GM23338 (cell line): ENCODE measurements at regions not wholly inside any gene's neighbourhood (a gene's known extent, or its start where the extent isn't known, plus 50 kb on each side); places are given as distances from the start of the nearest gene placed in this dataset.

Experiments
- ATAC-seq: fragments of 200-7000 bp; cut with Tn5 transposase; 3 replicates; pipeline ENCODE4 v1.9.1; 2020
- DNase-seq: peaks from one replicate; pipeline ENCODE4 v3.0.0-alpha.2; 2015; ENCODE audit warnings: low spot score
- H2AFZ ChIP-seq: fragments of 200-600 bp; sonication (generic); 2 replicates; pipeline ENCODE4 v1.8.0; 2016; ENCODE audit warnings: antibody characterized with exemption, mild to moderate bottlenecking, moderate library complexity
- H3F3A ChIP-seq: fragments of 200-600 bp; sonication (generic); replicated peaks from 2 replicates; pipeline ENCODE4 v1.8.0; 2017; ENCODE audit warnings: antibody characterized with exemption, mixed run types, low read depth
- H3K27ac ChIP-seq: fragments of 200-600 bp; sonication (generic); 2 replicates; pipeline ENCODE4 v1.6.1; 2016; ENCODE audit warnings: low read depth
- H3K27me3 ChIP-seq: fragments of 200-600 bp; sonication (generic); 2 replicates; pipeline ENCODE4 v1.8.0; 2016; ENCODE audit warnings: mild to moderate bottlenecking, mixed run types, moderate library complexity; ENCODE audit not compliant: insufficient read depth
- H3K36me3 ChIP-seq: fragments of 200-600 bp; sonication (generic); 2 replicates; pipeline ENCODE4 v1.8.0; 2016; ENCODE audit warnings: mild to moderate bottlenecking; ENCODE audit not compliant: insufficient read depth
- H3K4me1 ChIP-seq: fragments of 200-600 bp; sonication (generic); 2 replicates; pipeline ENCODE4 v1.8.0; 2016; ENCODE audit warnings: mild to moderate bottlenecking, moderate library complexity; ENCODE audit not compliant: insufficient read depth
- H3K4me2 ChIP-seq: fragments of 200-600 bp; sonication (generic); 2 replicates; pipeline ENCODE4 v1.7.1; 2017; ENCODE audit warnings: mixed run types
- H3K4me3 ChIP-seq: fragments of 200-600 bp; sonication (generic); 2 replicates; pipeline ENCODE4 v1.6.1; 2016; ENCODE audit warnings: mixed run types
- H3K79me2 ChIP-seq: fragments of 200-600 bp; sonication (generic); replicated peaks from 2 replicates; pipeline ENCODE4 v1.8.0; 2017; ENCODE audit warnings: mild to moderate bottlenecking; ENCODE audit not compliant: insufficient read depth
- H3K9me2 ChIP-seq: fragments of 200-600 bp; sonication (generic); 2 replicates; pipeline ENCODE4 v1.8.0; 2017; ENCODE audit not compliant: insufficient read depth
- H4K20me1 ChIP-seq: fragments of 200-600 bp; sonication (generic); replicated peaks from 2 replicates; pipeline ENCODE4 v1.8.0; 2017; ENCODE audit warnings: mild to moderate bottlenecking; ENCODE audit not compliant: insufficient read depth
- H3K27ac Mint-ChIP-seq: 2 replicates; pipeline ENCODE4 v1.8.0; 2020; ENCODE audit warnings: inconsistent platforms, mild to moderate bottlenecking, moderate library complexity, mixed read lengths
- H3K27me3 Mint-ChIP-seq: 3 replicates; pipeline ENCODE4 v1.8.0; 2022; ENCODE audit warnings: low read depth, mild to moderate bottlenecking, moderate library complexity, mixed read lengths, inconsistent platforms; ENCODE audit not compliant: insufficient read depth, poor library complexity
- H3K36me3 Mint-ChIP-seq: 3 replicates; pipeline ENCODE4 v1.8.0; 2021; ENCODE audit warnings: low read depth, mild to moderate bottlenecking, inconsistent platforms, moderate library complexity, mixed read lengths
- H3K4me1 Mint-ChIP-seq: 3 replicates; pipeline ENCODE4 v1.8.0; 2020; ENCODE audit warnings: mild to moderate bottlenecking, inconsistent platforms, mixed read lengths
- H3K4me3 Mint-ChIP-seq: 3 replicates; pipeline ENCODE4 v1.8.0; 2021; ENCODE audit warnings: moderate library complexity, mild to moderate bottlenecking, inconsistent platforms, mixed read lengths
- H3K9me3 Mint-ChIP-seq: 3 replicates; pipeline ENCODE4 v1.8.0; 2020; ENCODE audit warnings: moderate library complexity, mild to moderate bottlenecking, inconsistent platforms, mixed read lengths
- CREB1 ChIP-seq: fragments of 250-450 bp; sonication (Bioruptor Pico); IDR thresholded peaks from 2 replicates; pipeline ENCODE4 v1.5.0; 2020; ENCODE audit warnings: low read depth, mild to moderate bottlenecking, moderate library complexity
- EZH2 ChIP-seq: fragments of 200-600 bp; sonication (generic); IDR thresholded peaks from one replicate; pipeline ENCODE4 v1.8.0; 2017; ENCODE audit warnings: antibody characterized with exemption, mild to moderate bottlenecking, low read depth; ENCODE audit not compliant: unreplicated experiment
- EZH2phosphoT487 ChIP-seq: fragments of 200-600 bp; sonication (generic); IDR thresholded peaks from one replicate; pipeline ENCODE4 v1.8.1; 2018; ENCODE audit warnings: antibody characterized with exemption; ENCODE audit not compliant: unreplicated experiment
- JUNB ChIP-seq: IDR thresholded peaks from one replicate; pipeline ENCODE4 v1.6.1; 2016; ENCODE audit warnings: antibody characterized with exemption; ENCODE audit not compliant: unreplicated experiment
- NANOG ChIP-seq: IDR thresholded peaks from 2 replicates; pipeline ENCODE4 v1.6.1; 2016; ENCODE audit warnings: antibody characterized with exemption, borderline replicate concordance
- POLR2AphosphoS5 ChIP-seq: IDR thresholded peaks from 2 replicates; pipeline ENCODE4 v1.6.1; 2016; ENCODE audit warnings: antibody characterized with exemption, low read depth
- REST ChIP-seq: IDR thresholded peaks from one replicate; pipeline ENCODE4 v1.6.1; 2018; ENCODE audit warnings: antibody characterized with exemption; ENCODE audit not compliant: unreplicated experiment
- STAT1 ChIP-seq: IDR thresholded peaks from one replicate; pipeline ENCODE4 v1.6.1; 2016; ENCODE audit warnings: antibody characterized with exemption; ENCODE audit not compliant: unreplicated experiment
- ZNF114 ChIP-seq: fragments of 250-450 bp; sonication (Bioruptor Pico); IDR thresholded peaks from 2 replicates; pipeline ENCODE4 v1.5.0; 2020; ENCODE audit warnings: mild to moderate bottlenecking, moderate library complexity
- ZNF331 ChIP-seq: fragments of 250-450 bp; sonication (Bioruptor Pico); IDR thresholded peaks from 2 replicates; pipeline ENCODE4 v1.5.0; 2020; ENCODE audit warnings: low read depth, mild to moderate bottlenecking, moderate library complexity
- ZNF462 ChIP-seq: fragments of 250-450 bp; sonication (Bioruptor Pico); IDR thresholded peaks from 2 replicates; pipeline ENCODE4 v1.5.0; 2020; ENCODE audit warnings: mild to moderate bottlenecking, moderate library complexity
- TF ChIP-seq, protein P1 (sequence below), 2 experiments: fragments of 200-600 bp in 1 of 2; sonication (generic) in 1 of 2; conservative IDR thresholded peaks; 2 replicates each; pipeline versions ENCODE4 v1.5.1 to v1.6.1; 2016 to 2017; ENCODE audit warnings: antibody characterized with exemption in 2 of 2, low read depth in 2 of 2, mild to moderate bottlenecking in 2 of 2, moderate library complexity in 1 of 2
- TF ChIP-seq, protein P2 (sequence below): IDR thresholded peaks from 2 replicates; pipeline ENCODE4 v1.6.1; 2016; ENCODE audit warnings: antibody characterized with exemption

GRCh38 chr10:125595911-125596310, 87.1 kb downstream of the TEX36 start:
- Mint-ChIP-seq H3K36me3 (no peaks in the 10 kb centered on the region; the same call in 2 of the 3 replicates), H3K4me1 (peaks cover 12% of the 10 kb centered on the region; the same call in 2 of the 3 replicates)
- H4K20me1 ChIP-seq: no peaks in the 10 kb centered on the region

More at GRCh38 chr10:125595911-125596310, 87.1 kb downstream of the TEX36 start:
- TF ChIP-seq, protein P1, sequence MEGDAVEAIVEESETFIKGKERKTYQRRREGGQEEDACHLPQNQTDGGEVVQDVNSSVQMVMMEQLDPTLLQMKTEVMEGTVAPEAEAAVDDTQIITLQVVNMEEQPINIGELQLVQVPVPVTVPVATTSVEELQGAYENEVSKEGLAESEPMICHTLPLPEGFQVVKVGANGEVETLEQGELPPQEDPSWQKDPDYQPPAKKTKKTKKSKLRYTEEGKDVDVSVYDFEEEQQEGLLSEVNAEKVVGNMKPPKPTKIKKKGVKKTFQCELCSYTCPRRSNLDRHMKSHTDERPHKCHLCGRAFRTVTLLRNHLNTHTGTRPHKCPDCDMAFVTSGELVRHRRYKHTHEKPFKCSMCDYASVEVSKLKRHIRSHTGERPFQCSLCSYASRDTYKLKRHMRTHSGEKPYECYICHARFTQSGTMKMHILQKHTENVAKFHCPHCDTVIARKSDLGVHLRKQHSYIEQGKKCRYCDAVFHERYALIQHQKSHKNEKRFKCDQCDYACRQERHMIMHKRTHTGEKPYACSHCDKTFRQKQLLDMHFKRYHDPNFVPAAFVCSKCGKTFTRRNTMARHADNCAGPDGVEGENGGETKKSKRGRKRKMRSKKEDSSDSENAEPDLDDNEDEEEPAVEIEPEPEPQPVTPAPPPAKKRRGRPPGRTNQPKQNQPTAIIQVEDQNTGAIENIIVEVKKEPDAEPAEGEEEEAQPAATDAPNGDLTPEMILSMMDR (conservative IDR thresholded peaks at IDR 0.05; ENCODE audit: low read depth in 2 of 2): no peak
- no peak for TF ChIP-seq STAT1
- TF ChIP-seq EZH2phosphoT487: no peak
- no peak for TF ChIP-seq EZH2
- no peak for TF ChIP-seq NANOG
- TF ChIP-seq ZNF114 (CRISPR knock-in tag): no peak
- no peak for TF ChIP-seq CREB1 (CRISPR knock-in tag)
- TF ChIP-seq POLR2AphosphoS5: no peak
- no peak for TF ChIP-seq JUNB
- TF ChIP-seq, protein P2, sequence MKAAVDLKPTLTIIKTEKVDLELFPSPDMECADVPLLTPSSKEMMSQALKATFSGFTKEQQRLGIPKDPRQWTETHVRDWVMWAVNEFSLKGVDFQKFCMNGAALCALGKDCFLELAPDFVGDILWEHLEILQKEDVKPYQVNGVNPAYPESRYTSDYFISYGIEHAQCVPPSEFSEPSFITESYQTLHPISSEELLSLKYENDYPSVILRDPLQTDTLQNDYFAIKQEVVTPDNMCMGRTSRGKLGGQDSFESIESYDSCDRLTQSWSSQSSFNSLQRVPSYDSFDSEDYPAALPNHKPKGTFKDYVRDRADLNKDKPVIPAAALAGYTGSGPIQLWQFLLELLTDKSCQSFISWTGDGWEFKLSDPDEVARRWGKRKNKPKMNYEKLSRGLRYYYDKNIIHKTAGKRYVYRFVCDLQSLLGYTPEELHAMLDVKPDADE: no peak
- TF ChIP-seq ZNF331 (CRISPR knock-in tag): no peak
- no peak for TF ChIP-seq ZNF462 (CRISPR knock-in tag)
- TF ChIP-seq REST: no peak
- DNase-seq (peak; percentile 8), ATAC-seq (no peak)
- Histone ChIP-seq H3K27ac (no peak overlapping the region), H2AFZ (no peak overlapping the region), H3K36me3 (no peaks in the 10 kb centered on the region; the same call in 1 of the 2 replicates), H3K4me1 (peaks cover 10% of the 10 kb centered on the region), H3K9me2 (0 out of 2 replicates have a peak, but pooled peaks cover 10% of the 10 kb centered on the region), H3K4me2 (no peak overlapping the region), H3K27me3 (no peaks in the 10 kb centered on the region), H3F3A (no peaks in the 10 kb centered on the region), H3K79me2 (no peaks in the 10 kb centered on the region), H3K4me3 (no peak overlapping the region)
- Mint-ChIP-seq H3K27me3 (no peaks in the 10 kb centered on the region), H3K27ac (no peak overlapping the region), H3K4me3 (no peak overlapping the region), H3K9me3 (peaks cover 18% of the 10 kb centered on the region)
